HG02623 (cell line): ENCODE measurements at regions not wholly inside any gene's neighbourhood (a gene's known extent, or its start where the extent isn't known, plus 50 kb on each side); places are given as distances from the start of the nearest gene placed in this dataset.
"Not testable (repeated sequence)": the region's sequence is repeated elsewhere in the genome, so short reads cannot be mapped to it uniquely, and the experiment has no call there.

ENCODE experiments used
- ATAC-seq: cut with Tn5 transposase; IDR thresholded peaks from one replicate; pipeline ENCODE4 v1.9.1; 2021; ENCODE audit warnings: moderate library complexity; ENCODE audit not compliant: unreplicated experiment

DNA sequence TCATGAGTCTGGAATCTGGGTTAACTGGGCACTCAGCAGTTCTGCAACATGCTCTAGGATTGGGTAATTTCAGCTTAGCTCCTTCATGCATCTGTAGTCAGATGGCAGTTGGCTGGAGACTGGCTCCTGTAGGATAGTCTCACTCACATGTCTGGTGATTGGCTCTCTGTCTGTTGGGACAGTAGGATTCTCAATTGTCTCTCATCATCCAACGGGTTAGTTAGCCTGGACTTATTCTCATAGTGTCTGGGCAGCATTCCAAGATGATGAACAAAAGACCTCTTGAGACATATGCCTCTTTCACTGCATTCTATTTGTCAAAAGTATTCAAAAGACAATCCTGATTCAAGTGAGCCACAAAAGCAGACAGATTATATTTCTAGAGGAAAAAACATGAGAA is 795.6 kb upstream of the GALNTL6 start:
- no peak for ATAC-seq

GRCh38 chr4:171016145-171016544 is 797.1 kb upstream of the GALNTL6 start:
- no peak for ATAC-seq

DNA sequence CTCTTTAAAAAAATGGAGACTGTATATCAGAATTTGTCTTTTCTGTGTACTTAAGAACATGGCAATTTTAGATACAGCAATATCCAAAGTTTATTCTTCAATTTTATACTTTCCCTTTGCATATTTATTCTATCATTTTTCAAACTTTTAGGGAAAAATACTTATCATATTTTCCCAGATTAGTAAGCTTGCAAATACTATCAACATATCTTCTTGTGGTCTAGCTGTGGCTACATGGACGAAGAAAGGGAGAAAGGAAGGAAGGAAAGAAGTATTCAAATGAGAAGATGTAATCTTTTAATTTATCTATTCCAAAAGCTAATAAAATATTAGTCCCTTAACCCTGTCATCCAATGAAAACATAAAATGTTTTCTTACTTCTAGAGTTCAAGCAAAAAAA is 797.8 kb upstream of the GALNTL6 start:
- no peak for ATAC-seq

DNA sequence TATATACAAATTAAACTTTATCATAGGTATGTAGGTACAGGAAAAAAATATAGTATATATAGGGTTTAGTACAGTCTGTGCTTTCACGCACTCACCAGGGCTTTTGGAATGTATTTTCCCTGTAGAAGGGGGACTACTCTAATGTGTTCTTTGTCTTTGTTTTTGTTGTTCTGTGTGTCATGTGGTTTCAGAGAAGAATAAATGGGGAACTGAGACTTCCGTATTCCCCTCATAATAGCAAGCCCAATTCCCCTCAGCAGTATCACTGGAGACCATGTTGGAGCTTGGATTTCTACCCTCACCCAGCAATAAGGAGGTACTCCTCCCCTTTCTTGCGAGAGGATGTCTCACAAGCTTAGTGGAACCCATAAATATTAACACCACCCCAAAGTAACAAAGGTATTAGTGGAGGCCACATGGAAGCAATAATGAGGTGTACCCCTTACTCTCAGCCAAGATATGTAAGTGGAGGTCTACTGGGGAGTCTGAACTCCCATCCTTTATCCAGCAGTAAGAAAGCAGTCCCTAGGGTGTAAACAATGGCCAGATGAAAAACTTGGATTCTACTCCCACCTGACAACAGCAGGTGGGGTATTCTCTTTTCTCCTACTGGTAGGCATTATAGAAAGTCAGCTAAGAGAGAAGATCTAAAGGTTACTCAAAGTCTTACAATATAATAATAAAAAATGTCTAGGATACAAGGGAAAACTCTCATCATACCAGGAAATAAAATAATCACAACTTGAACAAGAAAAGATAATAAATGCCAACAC is 805.4 kb upstream of the GALNTL6 start:
- no peak for ATAC-seq

DNA sequence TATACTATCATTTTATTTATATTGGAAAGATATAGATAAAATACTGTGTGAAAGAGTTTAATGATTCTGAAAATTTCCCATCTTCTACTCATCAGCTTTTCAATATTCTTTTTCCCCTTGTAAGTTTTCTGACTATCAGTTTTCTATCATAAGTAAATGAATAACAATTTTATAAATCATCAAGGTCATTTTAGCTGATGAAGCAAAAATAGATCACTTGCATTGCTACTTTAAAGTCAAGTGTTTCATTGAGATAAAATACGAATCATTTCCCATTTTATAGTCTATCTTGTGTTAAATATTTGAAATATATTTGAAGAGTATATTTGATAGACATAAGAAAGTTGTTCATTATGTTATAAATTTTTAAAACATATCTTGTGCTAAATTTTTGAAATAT is 811.0 kb upstream of the GALNTL6 start:
- ATAC-seq = no peak

DNA sequence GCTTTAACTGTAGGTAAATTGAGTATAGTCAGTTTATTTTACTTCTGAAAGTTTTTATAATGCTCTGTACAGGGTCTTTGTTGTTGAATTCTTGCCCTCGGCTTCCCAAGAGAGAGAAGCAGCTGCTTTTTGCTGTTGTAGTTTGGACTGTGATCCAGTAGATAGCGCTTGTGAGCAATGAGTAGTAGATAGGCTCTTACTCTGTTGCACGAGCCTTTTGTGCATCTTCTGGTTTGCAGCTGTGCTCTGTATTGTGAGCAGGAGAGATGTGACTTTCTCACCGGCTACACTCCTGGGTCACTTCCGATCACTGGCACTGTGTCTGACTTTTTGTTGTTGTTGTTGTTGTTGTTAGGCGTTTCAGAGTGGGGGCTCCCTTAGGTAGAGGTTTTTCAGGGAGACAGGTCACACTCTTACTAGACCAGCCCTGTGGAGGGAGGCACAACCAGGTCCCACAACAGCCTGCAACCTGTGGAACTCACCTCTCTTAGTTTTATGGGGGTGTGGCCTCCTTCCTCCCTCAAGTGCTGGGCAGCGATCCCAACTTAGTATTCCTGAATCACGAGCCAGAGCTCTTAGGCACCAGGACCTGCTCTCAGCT is 822.1 kb upstream of the GALNTL6 start:
- peak; percentile 95 for ATAC-seq

DNA sequence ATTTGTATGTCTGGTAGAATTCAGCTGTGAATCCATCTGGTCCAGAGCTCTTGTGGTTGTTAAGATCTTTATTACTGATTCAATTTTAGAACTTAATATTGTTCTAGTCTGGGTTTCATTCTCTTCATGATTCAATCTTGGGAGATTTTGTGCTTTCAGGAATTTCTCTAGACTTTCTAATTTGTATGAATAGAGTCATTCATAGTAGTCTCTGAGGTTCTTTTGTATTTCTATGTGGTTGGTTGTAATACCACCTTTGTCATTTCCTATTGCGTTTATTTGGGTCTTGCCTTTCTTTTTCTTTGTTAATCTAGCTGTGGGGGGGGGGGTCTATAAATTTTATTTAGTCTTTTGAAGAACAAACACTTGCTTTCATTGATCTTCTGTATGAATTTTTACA is 824.8 kb upstream of the GALNTL6 start:
- ATAC-seq = no peak

GRCh38 chr4:170979736-170980135 is 833.5 kb upstream of the GALNTL6 start:
- ATAC-seq = no peak

DNA sequence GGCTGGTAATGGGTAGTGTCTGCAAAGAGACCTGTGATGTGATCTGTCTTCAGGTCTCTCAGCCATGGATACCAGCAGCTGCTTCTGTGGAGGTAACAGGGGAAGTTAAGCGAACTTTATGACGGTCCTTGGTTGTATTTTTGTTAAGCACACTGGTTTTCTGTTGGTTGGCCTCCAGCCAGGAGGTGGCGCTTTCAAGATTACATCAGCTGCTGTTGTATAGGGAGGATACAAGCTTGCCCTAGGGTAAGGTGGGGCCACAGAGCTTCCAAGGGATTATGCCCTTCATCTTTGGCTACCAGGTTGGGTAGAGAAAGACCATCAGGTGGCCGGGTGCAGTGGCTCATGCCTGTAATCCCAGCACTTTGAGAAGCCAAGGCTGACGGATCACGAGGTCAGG is 834.2 kb upstream of the GALNTL6 start:
- no peak for ATAC-seq

DNA sequence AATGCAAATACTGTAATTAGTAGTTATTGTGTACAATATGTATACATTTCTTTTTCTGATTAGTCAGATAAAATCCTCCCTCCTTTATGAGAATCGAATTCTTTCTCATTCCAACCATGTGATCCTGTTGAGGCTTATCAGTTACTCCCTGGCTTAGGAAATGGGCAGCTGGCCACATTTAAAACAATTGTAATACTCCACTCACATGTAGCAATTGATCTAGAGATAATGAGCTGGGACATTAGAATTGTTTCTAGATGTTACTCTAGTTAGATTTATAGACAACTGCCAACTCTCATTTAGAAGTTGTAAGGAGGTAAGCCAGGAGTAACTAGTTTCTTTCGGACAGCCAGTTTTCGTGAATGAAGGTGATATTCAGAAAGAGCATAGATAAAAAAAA is 859.3 kb upstream of the AADAT start:
- no peak for ATAC-seq

GRCh38 chr4:170940043-170940724 is 850.4 kb upstream of the AADAT start:
- no peak for ATAC-seq

- ATAC-seq = no peak
Observed at GRCh38 chr4:170938588-170938987, 848.8 kb upstream of the AADAT start.

DNA sequence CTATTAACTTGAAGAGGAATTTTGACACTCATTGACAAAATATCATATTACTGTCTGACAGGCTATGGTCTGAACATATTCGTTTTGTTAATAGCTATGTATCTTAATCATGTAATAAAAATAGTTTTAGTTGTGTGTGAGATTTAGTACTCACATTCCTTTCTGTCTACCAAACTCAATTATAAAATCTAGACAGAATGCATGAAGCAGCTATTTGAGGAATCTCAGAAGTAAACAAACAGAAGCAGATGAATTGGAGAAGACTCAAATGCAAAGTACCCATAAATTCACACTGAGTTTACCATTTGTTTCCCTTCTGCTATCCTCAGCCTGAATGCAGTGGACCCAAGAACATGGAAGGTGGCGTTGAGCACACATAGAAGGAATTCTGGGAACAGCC is 841.6 kb upstream of the AADAT start:
- ATAC-seq = no peak

GRCh38 chr4:170888660-170889059 is 798.9 kb upstream of the AADAT start:
- ATAC-seq = no peak

DNA sequence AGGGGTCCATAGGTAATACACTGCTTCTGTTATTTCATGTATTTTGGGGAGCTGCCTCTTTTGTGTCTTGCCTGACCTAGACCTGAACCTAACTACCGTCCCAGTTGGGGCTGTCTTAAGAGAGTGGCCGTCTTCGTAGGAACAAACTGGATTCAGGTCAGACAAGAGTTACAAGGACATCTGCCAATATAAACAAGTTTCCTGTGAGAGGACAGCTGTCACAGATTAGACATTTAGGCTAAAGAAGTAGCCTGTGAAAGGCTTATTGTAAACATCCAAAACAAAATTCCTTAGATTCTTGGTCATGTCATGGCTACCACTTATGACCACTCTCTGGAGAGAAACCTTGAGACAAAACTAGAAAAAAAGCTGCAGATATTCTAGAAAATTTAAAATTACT is 797.6 kb upstream of the AADAT start:
- ATAC-seq = no peak

GRCh38 chr4:170884969-170885570 is 795.3 kb upstream of the AADAT start:
- ATAC-seq = no peak

- ATAC-seq = not testable (repeated sequence)
Observed at GRCh38 chr4:170881646-170882045, 791.9 kb upstream of the AADAT start.

DNA sequence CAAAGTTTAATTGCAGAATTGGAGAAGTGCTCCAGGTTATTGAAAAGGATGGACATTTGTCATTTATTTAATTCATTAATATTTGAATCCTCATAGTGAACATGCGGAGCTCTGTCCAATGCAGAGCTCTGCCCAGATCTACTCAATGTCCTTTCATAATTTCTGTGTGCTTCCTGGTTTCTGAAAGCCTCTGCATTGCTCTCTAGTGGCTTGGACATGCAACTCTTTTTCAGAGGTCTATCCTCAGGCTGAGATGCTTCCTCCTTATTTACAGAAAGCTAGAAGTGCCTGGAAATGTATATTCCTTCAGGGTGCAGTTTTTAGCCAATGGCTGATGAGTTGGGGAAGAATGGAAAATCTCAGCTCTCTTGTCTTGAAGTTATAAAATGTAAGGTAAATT is 786.1 kb upstream of the AADAT start:
- no peak for ATAC-seq

- no peak for ATAC-seq
Observed at GRCh38 chr4:170872794-170873193, 783.0 kb upstream of the AADAT start.

- no peak for ATAC-seq
Observed at GRCh38 chr4:170868170-170868569, 778.4 kb upstream of the AADAT start.

GRCh38 chr4:170854097-170854496 is 764.3 kb upstream of the AADAT start:
- ATAC-seq = no peak
